ENCODE measurements at regions not wholly inside any gene's neighbourhood (a gene's known extent, or its start where the extent isn't known, plus 50 kb on each side); places are given as distances from the start of the nearest gene placed in this dataset.

DNA sequence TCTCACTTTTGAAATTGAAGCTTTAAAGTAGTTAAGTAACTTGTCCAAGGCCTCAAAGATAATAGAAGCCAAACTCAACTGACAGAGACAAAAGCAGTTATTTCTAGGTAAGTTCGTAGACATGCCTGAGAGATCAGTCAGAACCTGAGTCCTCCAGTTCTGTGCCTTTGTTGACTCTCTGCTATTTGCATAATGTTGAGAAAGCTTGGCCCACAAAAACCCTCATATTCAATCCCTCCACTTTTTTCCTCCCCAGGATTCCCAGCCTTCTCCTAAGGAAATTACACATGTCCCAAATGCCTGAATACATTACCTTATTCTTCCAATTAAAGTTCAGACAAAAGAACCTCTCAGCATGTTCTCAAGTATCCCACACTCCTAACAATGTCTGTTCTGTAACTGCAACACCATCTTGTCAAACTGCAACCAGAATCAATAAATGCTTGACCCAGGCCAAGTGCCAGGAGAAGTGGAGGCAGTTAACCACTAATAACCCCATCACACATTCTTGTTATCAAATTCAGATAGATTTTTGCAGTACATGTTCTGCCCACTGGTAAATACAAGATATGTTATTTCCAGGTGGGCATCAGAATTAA lies 217.8 kb downstream of the LRRC3B start:
- Mint-ChIP-seq H3K36me3 (ENCODE audit: insufficient read depth, unreplicated experiment) (no peaks in the 10 kb centered on the region), H3K27me3 (ENCODE audit: insufficient read depth, unreplicated experiment) (no peaks in the 10 kb centered on the region), H3K27ac (ENCODE audit: unreplicated experiment) (no peak overlapping the region), H3K4me3 (ENCODE audit: unreplicated experiment) (no peak overlapping the region), H3K4me1 (ENCODE audit: low read depth, unreplicated experiment) (no peaks in the 10 kb centered on the region), H3K9me3 (ENCODE audit: unreplicated experiment) (peaks cover 11% of the 10 kb centered on the region)
- no TSS peak for BruUV-seq (replicated peaks)
- intact Hi-C loops (cut with micrococcal nuclease; ENCODE audit: unreplicated experiment): no loop called here
- no peaks in the 10 kb centered on the region for H3K9me3 ChIP-seq
- H3K4me1 ChIP-seq: no peaks in the 10 kb centered on the region
- DNase-seq: no peak
- ChIA-PET CTCF (no interaction called here), POLR2A (no interaction called here)
- H3K4me3 ChIP-seq (ENCODE audit: low read depth, low read length): no peak overlapping the region
- TF ChIP-seq, protein P1, sequence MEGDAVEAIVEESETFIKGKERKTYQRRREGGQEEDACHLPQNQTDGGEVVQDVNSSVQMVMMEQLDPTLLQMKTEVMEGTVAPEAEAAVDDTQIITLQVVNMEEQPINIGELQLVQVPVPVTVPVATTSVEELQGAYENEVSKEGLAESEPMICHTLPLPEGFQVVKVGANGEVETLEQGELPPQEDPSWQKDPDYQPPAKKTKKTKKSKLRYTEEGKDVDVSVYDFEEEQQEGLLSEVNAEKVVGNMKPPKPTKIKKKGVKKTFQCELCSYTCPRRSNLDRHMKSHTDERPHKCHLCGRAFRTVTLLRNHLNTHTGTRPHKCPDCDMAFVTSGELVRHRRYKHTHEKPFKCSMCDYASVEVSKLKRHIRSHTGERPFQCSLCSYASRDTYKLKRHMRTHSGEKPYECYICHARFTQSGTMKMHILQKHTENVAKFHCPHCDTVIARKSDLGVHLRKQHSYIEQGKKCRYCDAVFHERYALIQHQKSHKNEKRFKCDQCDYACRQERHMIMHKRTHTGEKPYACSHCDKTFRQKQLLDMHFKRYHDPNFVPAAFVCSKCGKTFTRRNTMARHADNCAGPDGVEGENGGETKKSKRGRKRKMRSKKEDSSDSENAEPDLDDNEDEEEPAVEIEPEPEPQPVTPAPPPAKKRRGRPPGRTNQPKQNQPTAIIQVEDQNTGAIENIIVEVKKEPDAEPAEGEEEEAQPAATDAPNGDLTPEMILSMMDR (IDR thresholded peaks at IDR 0.05; ENCODE audit: insufficient read depth in 1 of 2, low read depth in 1 of 2, low read length in 1 of 2, severe bottlenecking in 1 of 2, unreplicated experiment in 1 of 2): no peak
- no peaks in the 10 kb centered on the region for H3K27me3 ChIP-seq (replicated peaks; ENCODE audit: control insufficient read depth, insufficient read depth, low read length)
- no peaks in the 10 kb centered on the region for H3K36me3 ChIP-seq (ENCODE audit: control insufficient read depth, insufficient read depth, low read length)

- no peaks in the 10 kb centered on the region for H3K36me3 ChIP-seq (ENCODE audit: control insufficient read depth, insufficient read depth, low read length)
- no peaks in the 10 kb centered on the region for H3K9me3 ChIP-seq
- no peaks in the 10 kb centered on the region for H3K36me3 Mint-ChIP-seq (ENCODE audit: insufficient read depth, unreplicated experiment)
- H3K4me1 Mint-ChIP-seq (ENCODE audit: low read depth, unreplicated experiment): no peaks in the 10 kb centered on the region
- H3K4me1 ChIP-seq: no peaks in the 10 kb centered on the region
- no peak overlapping the region for H3K27ac Mint-ChIP-seq (ENCODE audit: unreplicated experiment)
- ChIA-PET CTCF (no interaction called here), POLR2A (no interaction called here)
- TF ChIP-seq, protein P1 (IDR thresholded peaks at IDR 0.05; ENCODE audit: insufficient read depth in 1 of 2, low read depth in 1 of 2, low read length in 1 of 2, severe bottlenecking in 1 of 2, unreplicated experiment in 1 of 2): no peak
- no peak for DNase-seq
- no peak overlapping the region for H3K4me3 Mint-ChIP-seq (ENCODE audit: unreplicated experiment)
- intact Hi-C loops (cut with micrococcal nuclease; ENCODE audit: unreplicated experiment): no loop called here
- no peaks in the 10 kb centered on the region for H3K27me3 ChIP-seq (replicated peaks; ENCODE audit: control insufficient read depth, insufficient read depth, low read length)
- BruUV-seq (replicated peaks): no TSS peak
- H3K27me3 Mint-ChIP-seq (ENCODE audit: insufficient read depth, unreplicated experiment): no peaks in the 10 kb centered on the region
- no peak overlapping the region for H3K4me3 ChIP-seq (ENCODE audit: low read depth, low read length)
- H3K9me3 Mint-ChIP-seq (ENCODE audit: unreplicated experiment): peaks cover 11% of the 10 kb centered on the region
Observed at GRCh38 chr3:26845194-26845593, 222.6 kb downstream of the LRRC3B start.

DNA sequence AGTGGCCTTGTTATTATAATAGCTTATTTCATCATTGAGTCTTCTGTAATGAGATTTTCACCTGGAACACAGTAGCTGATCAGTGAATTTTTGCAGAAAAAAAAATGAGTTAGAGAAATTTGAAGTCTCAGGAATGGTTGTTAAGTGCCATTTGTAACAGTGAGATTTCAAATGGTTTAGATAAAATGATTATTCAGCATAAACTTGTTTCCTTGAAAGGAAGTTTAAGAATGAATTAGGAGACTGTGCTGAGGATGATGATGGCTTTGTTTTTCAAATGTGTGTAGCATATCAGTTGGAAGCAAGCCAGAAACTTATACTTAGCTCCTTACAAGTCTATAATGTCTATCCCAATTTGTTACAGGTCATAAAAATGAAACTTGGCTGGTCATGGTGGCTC lies 225.1 kb downstream of the LRRC3B start:
- no peak overlapping the region for H3K4me3 Mint-ChIP-seq (ENCODE audit: unreplicated experiment)
- TF ChIP-seq, protein P1 (IDR thresholded peaks at IDR 0.05; ENCODE audit: insufficient read depth in 1 of 2, low read depth in 1 of 2, low read length in 1 of 2, severe bottlenecking in 1 of 2, unreplicated experiment in 1 of 2): no peak
- POLR2A ChIA-PET: no interaction called here
- CTCF ChIA-PET: no interaction called here
- no peak overlapping the region for H3K4me3 ChIP-seq (ENCODE audit: low read depth, low read length)
- H3K36me3 Mint-ChIP-seq (ENCODE audit: insufficient read depth, unreplicated experiment): no peaks in the 10 kb centered on the region
- no peaks in the 10 kb centered on the region for H3K36me3 ChIP-seq (ENCODE audit: control insufficient read depth, insufficient read depth, low read length)
- H3K9me3 Mint-ChIP-seq (ENCODE audit: unreplicated experiment): peaks cover under 1% of the 10 kb centered on the region
- intact Hi-C loops (cut with micrococcal nuclease; ENCODE audit: unreplicated experiment): no loop called here
- H3K4me1 ChIP-seq: no peaks in the 10 kb centered on the region
- H3K27ac Mint-ChIP-seq (ENCODE audit: unreplicated experiment): no peak overlapping the region
- no peaks in the 10 kb centered on the region for H3K9me3 ChIP-seq
- H3K4me1 Mint-ChIP-seq (ENCODE audit: low read depth, unreplicated experiment): no peaks in the 10 kb centered on the region
- no TSS peak for BruUV-seq (replicated peaks)
- DNase-seq: no peak
- H3K27me3 ChIP-seq (replicated peaks; ENCODE audit: control insufficient read depth, insufficient read depth, low read length): no peaks in the 10 kb centered on the region
- no peaks in the 10 kb centered on the region for H3K27me3 Mint-ChIP-seq (ENCODE audit: insufficient read depth, unreplicated experiment)
